GM10266 (cell line): ENCODE measurements at regions not wholly inside any gene's neighbourhood (a gene's known extent, or its start where the extent isn't known, plus 50 kb on each side); places are given as distances from the start of the nearest gene placed in this dataset.

Experiments used
- DNase-seq: peaks from one replicate; pipeline ENCODE4 v3.0.0; 2012; ENCODE audit errors: extremely low spot score
- TF ChIP-seq, protein P1 (sequence below): IDR thresholded peaks from 2 replicates; pipeline ENCODE4 v1.5.1; 2012; ENCODE audit warnings: mild to moderate bottlenecking, low read depth; ENCODE audit not compliant: control insufficient read depth, insufficient read depth; ENCODE audit errors: missing control alignments

DNA sequence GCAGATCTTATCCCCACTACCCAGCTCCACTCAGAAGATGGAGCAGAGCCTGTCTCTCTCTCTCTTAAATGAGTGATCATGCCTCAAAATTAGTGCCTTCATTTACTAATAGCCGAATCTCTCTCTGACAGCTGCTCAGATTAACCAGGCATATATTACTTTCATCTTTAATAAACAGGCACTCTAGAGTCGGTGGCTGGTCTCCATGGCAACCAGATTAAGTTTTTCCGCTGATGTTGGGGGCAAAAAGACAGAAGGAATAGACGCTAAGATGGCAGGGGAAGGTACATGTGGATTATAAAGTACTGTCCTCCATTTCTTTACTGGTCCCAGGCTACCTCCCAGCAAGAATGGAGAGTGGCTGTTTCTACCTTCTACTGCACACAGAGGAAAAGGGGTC is 121.6 kb downstream of the QRSL1 start:
- no peak for DNase-seq
- TF ChIP-seq, protein P1, sequence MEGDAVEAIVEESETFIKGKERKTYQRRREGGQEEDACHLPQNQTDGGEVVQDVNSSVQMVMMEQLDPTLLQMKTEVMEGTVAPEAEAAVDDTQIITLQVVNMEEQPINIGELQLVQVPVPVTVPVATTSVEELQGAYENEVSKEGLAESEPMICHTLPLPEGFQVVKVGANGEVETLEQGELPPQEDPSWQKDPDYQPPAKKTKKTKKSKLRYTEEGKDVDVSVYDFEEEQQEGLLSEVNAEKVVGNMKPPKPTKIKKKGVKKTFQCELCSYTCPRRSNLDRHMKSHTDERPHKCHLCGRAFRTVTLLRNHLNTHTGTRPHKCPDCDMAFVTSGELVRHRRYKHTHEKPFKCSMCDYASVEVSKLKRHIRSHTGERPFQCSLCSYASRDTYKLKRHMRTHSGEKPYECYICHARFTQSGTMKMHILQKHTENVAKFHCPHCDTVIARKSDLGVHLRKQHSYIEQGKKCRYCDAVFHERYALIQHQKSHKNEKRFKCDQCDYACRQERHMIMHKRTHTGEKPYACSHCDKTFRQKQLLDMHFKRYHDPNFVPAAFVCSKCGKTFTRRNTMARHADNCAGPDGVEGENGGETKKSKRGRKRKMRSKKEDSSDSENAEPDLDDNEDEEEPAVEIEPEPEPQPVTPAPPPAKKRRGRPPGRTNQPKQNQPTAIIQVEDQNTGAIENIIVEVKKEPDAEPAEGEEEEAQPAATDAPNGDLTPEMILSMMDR: no peak

DNA sequence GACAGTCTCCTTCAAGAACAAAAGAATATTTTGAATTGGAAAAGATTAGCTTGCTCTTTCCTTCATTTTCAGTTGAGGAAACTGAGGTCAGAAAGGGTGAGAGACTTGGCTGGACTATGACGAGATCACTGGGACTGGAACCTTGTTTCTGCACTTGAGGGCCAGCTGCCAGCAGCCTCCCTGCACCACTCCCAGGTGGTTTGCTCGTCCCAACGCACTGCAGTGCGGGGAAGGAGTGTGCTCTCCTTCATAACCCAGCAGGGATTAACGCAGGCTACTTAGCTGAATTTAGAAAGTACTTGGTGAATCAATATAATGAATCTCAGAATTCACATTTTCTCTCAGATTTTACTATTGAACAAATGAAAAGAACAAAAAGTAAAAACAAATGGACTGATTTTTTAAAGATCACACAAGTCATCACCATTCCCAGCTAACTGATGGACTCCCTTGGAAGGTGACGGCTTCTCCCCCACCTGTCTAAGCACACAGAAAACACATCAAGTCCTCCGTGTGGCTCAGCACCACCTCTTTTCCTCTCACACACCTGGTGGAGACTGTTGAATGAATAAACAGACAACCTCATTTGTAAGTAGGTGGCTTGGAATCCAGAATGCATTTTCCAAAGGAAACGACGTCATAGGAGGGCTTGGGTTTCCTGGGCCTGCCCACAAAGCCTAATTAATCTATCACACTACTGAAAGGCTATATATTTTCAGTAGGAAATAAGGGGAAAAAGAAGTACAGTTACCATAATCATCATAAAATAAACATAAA is 121.0 kb downstream of the QRSL1 start:
- DNase-seq: no peak

DNA sequence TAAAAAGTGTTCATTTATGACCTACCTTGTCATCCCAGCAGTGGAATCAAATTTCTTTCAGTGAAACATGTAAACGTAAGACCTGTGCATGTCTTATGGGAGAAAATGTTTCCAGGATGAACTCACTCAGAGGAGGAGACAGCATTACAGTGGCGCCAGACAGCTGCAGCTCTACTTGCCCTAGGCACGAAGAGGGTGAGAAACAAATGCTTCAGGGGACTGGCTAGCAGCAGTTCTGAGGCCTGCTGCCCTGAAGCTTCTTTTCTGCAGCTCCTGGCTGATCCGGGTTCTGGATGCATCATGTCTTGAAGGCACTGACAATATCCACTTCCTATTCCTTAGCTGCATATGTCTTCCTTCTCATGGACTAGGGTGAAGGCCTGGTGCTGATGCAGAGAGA is 120.2 kb downstream of the QRSL1 start:
- no peak for DNase-seq
- TF ChIP-seq, protein P1: no peak

More for the DNA sequence above, 121.0 kb downstream of the QRSL1 start:
- TF ChIP-seq, protein P1: no peak

DNA sequence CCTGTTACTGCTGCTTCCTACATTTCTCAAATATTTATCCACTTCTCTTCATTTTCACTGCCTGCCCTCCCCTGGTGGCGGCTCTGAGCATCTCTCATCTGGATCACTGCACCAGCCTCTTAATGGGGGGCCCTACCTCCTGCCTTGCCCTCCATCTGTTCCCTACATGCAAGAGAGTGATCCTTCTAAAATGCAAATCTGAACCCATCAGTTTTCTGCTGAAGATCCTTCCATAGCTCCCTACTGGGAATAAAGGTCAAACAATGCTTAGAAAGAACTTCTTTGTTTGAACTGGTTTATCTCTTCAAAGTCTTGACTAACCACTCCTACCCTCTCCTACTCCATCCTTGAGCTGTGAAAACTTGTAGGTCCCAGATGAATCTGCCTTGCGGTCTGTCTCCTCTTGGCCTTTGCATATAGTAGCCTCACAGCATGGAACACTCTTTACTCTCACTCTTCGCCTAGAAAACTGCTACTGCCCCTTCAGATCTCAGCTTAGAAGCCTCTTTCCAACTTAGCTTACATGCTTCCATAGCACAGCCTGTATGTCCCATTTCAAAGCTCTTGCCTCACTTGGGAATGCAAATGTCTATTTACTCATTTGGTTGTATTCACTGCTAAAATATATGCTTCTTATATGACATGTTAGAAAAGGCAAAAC is 119.3 kb downstream of the QRSL1 start:
- TF ChIP-seq, protein P1: no peak

DNA sequence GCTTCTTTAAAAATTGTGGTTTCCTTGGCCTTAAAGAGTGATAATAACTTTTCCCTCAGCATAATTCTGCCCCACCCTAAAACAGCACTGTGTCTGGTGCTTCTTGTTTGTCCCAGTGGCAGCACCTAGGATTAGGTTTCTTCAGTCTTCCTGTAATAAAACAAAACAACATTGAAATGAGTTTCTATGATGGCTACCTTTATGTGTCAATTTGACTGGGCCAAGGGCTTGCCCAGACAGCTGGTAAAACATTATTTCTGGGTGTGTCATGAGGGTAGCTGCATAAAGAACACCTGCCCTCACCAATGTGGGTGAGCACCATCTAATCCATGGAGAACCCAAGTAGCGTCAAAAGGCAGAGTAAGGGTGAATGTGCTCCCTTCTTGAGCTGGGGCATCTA is 117.8 kb downstream of the QRSL1 start:
- TF ChIP-seq, protein P1: no peak
- no peak for DNase-seq

More for the DNA sequence above, 119.3 kb downstream of the QRSL1 start:
- no peak for DNase-seq

DNA sequence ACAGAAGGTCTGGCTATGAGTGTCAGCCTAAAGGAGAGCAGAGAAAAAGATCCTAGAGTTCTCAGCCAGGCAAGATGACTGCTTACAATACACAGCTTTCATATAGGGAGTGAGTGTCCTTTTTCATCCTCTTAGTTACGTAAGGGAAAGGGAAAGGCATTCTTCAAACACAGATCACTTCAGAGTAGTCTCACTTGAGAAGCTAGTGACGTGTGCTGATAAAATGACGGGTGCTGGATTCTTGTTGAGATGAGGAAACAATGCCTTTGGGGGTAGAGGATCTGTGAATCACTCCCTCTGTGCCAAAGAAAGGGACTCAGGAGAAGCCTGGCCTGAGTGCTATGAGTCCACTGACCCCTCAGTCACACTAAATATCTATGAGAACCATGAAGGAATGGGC is 117.3 kb downstream of the QRSL1 start:
- TF ChIP-seq, protein P1: no peak
- no peak for DNase-seq
